Trophoblast cell (in vitro differentiated cells and primary cell): ENCODE measurements at regions not wholly inside any gene's neighbourhood (a gene's known extent, or its start where the extent isn't known, plus 50 kb on each side); places are given as distances from the start of the nearest gene placed in this dataset.

Source experiments
- DNase-seq, 2 donors: peaks; one replicate each; pipeline ENCODE4 v3.0.0-alpha.2; 2016
- H2AFZ ChIP-seq: 2 replicates; pipeline ENCODE4 v1.6.1; 2013; ENCODE audit warnings: low read length, moderate library complexity, mild to moderate bottlenecking; ENCODE audit not compliant: insufficient read depth, poor library complexity
- H2AK5ac ChIP-seq: 2 replicates; pipeline ENCODE4 v1.6.1; 2013; ENCODE audit warnings: mild to moderate bottlenecking, low read length
- H2BK120ac ChIP-seq: 2 replicates; pipeline ENCODE4 v1.6.1; 2013; ENCODE audit warnings: low read length, mild to moderate bottlenecking, moderate library complexity; ENCODE audit not compliant: insufficient read depth, poor library complexity
- H2BK12ac ChIP-seq: 2 replicates; pipeline ENCODE4 v1.6.1; 2013; ENCODE audit warnings: mild to moderate bottlenecking, low read length, moderate library complexity
- H2BK5ac ChIP-seq: 2 replicates; pipeline ENCODE4 v1.6.1; 2013; ENCODE audit warnings: low read length, low read depth, moderate library complexity, mild to moderate bottlenecking; ENCODE audit not compliant: poor library complexity
- H3K14ac ChIP-seq: 2 replicates; pipeline ENCODE4 v1.6.1; 2013; ENCODE audit warnings: mild to moderate bottlenecking, low read length
- H3K18ac ChIP-seq: 2 replicates; pipeline ENCODE4 v1.6.1; 2013; ENCODE audit warnings: mild to moderate bottlenecking, low read length
- H3K23ac ChIP-seq: 2 replicates; pipeline ENCODE4 v1.6.1; 2013; ENCODE audit warnings: low read length
- H3K27ac ChIP-seq: 2 replicates; pipeline ENCODE4 v1.5.1; 2013; ENCODE audit warnings: low read depth, mild to moderate bottlenecking, inconsistent platforms, low read length, moderate library complexity
- H3K27me3 ChIP-seq: 2 replicates; pipeline ENCODE4 v1.6.1; 2013; ENCODE audit warnings: inconsistent platforms, mild to moderate bottlenecking, low read length, moderate library complexity; ENCODE audit not compliant: insufficient read depth
- H3K36me3 ChIP-seq, 2 experiments: 1 replicate in 1 of 2; 2 replicates in 1 of 2; pipeline ENCODE4 v1.6.1; 2013; ENCODE audit warnings: low read length in 2 of 2, mild to moderate bottlenecking in 2 of 2, moderate library complexity in 1 of 2; ENCODE audit not compliant: insufficient read depth in 2 of 2, control insufficient read depth in 1 of 2
- H3K4ac ChIP-seq: 2 replicates; pipeline ENCODE4 v1.6.1; 2013; ENCODE audit warnings: low read depth, mild to moderate bottlenecking, low read length, moderate library complexity
- H3K4me1 ChIP-seq, 2 experiments: 1 replicate in 1 of 2; 2 replicates in 1 of 2; pipeline ENCODE4 v1.6.1; 2013; ENCODE audit warnings: low read length in 2 of 2, mild to moderate bottlenecking in 2 of 2, moderate library complexity in 1 of 2; ENCODE audit not compliant: insufficient read depth in 2 of 2, control insufficient read depth in 1 of 2
- H3K4me2 ChIP-seq: 2 replicates; pipeline ENCODE4 v1.6.1; 2013; ENCODE audit warnings: inconsistent platforms, mild to moderate bottlenecking, low read length, moderate library complexity
- H3K4me3 ChIP-seq: 2 replicates; pipeline ENCODE4 v1.5.1; 2013; ENCODE audit warnings: mild to moderate bottlenecking, low read depth, low read length, inconsistent platforms
- H3K79me1 ChIP-seq: one replicate; pipeline ENCODE4 v1.6.1; 2013; ENCODE audit warnings: low read length
- H3K79me2 ChIP-seq: 2 replicates; pipeline ENCODE4 v1.6.1; 2013; ENCODE audit warnings: low read length, mild to moderate bottlenecking; ENCODE audit not compliant: control insufficient read depth, insufficient read depth, poor library complexity
- H3K9ac ChIP-seq: 2 replicates; pipeline ENCODE4 v1.6.1; 2013; ENCODE audit warnings: mild to moderate bottlenecking, low read length
- H3K9me3 ChIP-seq: 2 replicates; pipeline ENCODE4 v1.6.1; 2013; ENCODE audit warnings: low read depth, mild to moderate bottlenecking, control low read depth, inconsistent platforms, low read length; ENCODE audit not compliant: insufficient read depth
- H4K12ac ChIP-seq: 2 replicates; pipeline ENCODE4 v1.6.1; 2013; ENCODE audit warnings: low read depth, mild to moderate bottlenecking, low read length, moderate library complexity
- H4K8ac ChIP-seq: 2 replicates; pipeline ENCODE4 v1.6.1; 2013; ENCODE audit warnings: low read depth, mild to moderate bottlenecking, low read length, moderate library complexity
- H4K91ac ChIP-seq: one replicate; pipeline ENCODE4 v1.6.1; 2013; ENCODE audit warnings: low read depth, mild to moderate bottlenecking, low read length, moderate library complexity
- WGBS: extraction: QIAGEN DNeasy Blood & Tissue Kit; methylation state at CpG from one replicate; pipeline ENCODE4 v1.1.7; 2013; ENCODE audit warnings: missing lambda C conversion rate; ENCODE audit not compliant: insufficient read length, insufficient coverage; ENCODE audit errors: extremely low coverage; 5-methylcytosine and 5-hydroxymethylcytosine counted together

GRCh38 chr9:116081435-116082115, 72.0 kb upstream of the PAPPA start:
- Histone ChIP-seq H3K18ac (no peak overlapping the region), H3K27me3 (no peaks in the 10 kb centered on the region), H2BK5ac (no peak overlapping the region), H3K9me3 (no peaks in the 10 kb centered on the region), H3K4me1 (no peaks in the 10 kb centered on the region), H4K12ac (no peak overlapping the region), H3K79me2 (no peaks in the 10 kb centered on the region), H2AFZ (no peak overlapping the region), H3K79me1 (no peaks in the 10 kb centered on the region), H3K27ac (no peak overlapping the region), H4K91ac (no peak overlapping the region), H4K8ac (no peak overlapping the region), H2AK5ac (no peak overlapping the region), H2BK12ac (no peak overlapping the region), H3K23ac (no peak overlapping the region), H3K4me2 (no peak overlapping the region), H2BK120ac (no peak overlapping the region), H3K36me3 (no peaks in the 10 kb centered on the region), H3K4ac (no peak overlapping the region), H3K9ac (no peak overlapping the region), H3K4me3 (no peak overlapping the region), H3K14ac (no peak overlapping the region)
- no peak for DNase-seq
- no CpG with 5 or more reads among the region's 2 CpGs for WGBS

GRCh38 chr9:116083837-116084236, 69.8 kb upstream of the PAPPA start:
- Histone ChIP-seq H3K4me3 (no peak overlapping the region), H2BK5ac (no peak overlapping the region), H2AFZ (no peak overlapping the region), H3K14ac (no peak overlapping the region), H3K27ac (no peak overlapping the region), H4K91ac (no peak overlapping the region), H2BK12ac (no peak overlapping the region), H2BK120ac (no peak overlapping the region), H3K4me2 (no peak overlapping the region), H3K79me1 (no peaks in the 10 kb centered on the region), H3K4ac (no peak overlapping the region), H3K36me3 (no peaks in the 10 kb centered on the region), H3K9me3 (no peaks in the 10 kb centered on the region), H3K9ac (no peak overlapping the region), H4K8ac (no peak overlapping the region), H2AK5ac (no peak overlapping the region), H3K23ac (no peak overlapping the region), H3K79me2 (no peaks in the 10 kb centered on the region), H3K4me1 (no peaks in the 10 kb centered on the region), H3K18ac (no peak overlapping the region), H4K12ac (no peak overlapping the region), H3K27me3 (no peaks in the 10 kb centered on the region)
- no CpG with 5 or more reads among the region's 2 CpGs for WGBS
- DNase-seq: no peak

GRCh38 chr9:116084497-116084896, 69.1 kb upstream of the PAPPA start:
- Histone ChIP-seq H3K4me2 (no peak overlapping the region), H3K4ac (no peak overlapping the region)
- no peak for DNase-seq

DNA sequence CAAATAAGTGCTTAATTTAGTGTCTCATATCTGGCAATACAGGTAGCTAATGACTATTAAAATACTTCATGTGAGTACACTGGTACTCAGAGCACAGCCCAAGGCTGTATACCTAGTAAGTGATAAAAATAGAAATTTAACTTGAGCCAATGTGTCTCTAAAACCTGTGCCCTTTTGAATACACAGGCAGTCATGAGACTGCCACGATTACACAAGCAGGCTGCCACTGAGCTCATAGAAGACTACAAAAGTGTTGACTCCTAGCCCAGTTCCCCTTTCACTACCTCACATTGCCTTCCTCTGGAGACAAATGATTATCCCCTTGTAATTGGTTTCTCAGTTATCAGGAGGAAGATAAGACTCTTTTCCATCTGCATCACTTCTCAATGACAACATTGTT, 66.3 kb upstream of the PAPPA start:
- Histone ChIP-seq H3K4me3 (no peak overlapping the region), H3K27ac (no peak overlapping the region), H3K4me2 (no peak overlapping the region), H2BK5ac (no peak overlapping the region), H2BK12ac (no peak overlapping the region), H3K14ac (no peak overlapping the region), H3K9ac (no peak overlapping the region), H3K23ac (no peak overlapping the region), H2AK5ac (no peak overlapping the region), H2AFZ (no peak overlapping the region), H3K4me1 (no peaks in the 10 kb centered on the region), H3K4ac (no peak overlapping the region), H3K27me3 (no peaks in the 10 kb centered on the region), H3K18ac (no peak overlapping the region), H4K12ac (no peak overlapping the region), H4K91ac (no peak overlapping the region), H2BK120ac (no peak overlapping the region), H4K8ac (no peak overlapping the region), H3K9me3 (peaks cover 2% of the 10 kb centered on the region), H3K36me3 (no peaks in the 10 kb centered on the region), H3K79me1 (no peaks in the 10 kb centered on the region), H3K79me2 (no peaks in the 10 kb centered on the region)
- WGBS: no CpG with 5 or more reads among the region's 1 CpG
- DNase-seq: no peak

More at GRCh38 chr9:116084497-116084896, 69.1 kb upstream of the PAPPA start:
- Histone ChIP-seq H3K23ac (no peak overlapping the region), H3K79me2 (no peaks in the 10 kb centered on the region), H3K9ac (no peak overlapping the region), H3K14ac (no peak overlapping the region), H3K4me1 (no peaks in the 10 kb centered on the region), H4K91ac (no peak overlapping the region), H2AFZ (no peak overlapping the region), H4K8ac (no peak overlapping the region), H2BK120ac (no peak overlapping the region), H2AK5ac (no peak overlapping the region), H3K9me3 (no peaks in the 10 kb centered on the region), H4K12ac (no peak overlapping the region), H3K27me3 (no peaks in the 10 kb centered on the region), H2BK5ac (no peak overlapping the region), H3K27ac (no peak overlapping the region), H2BK12ac (no peak overlapping the region), H3K4me3 (no peak overlapping the region), H3K18ac (no peak overlapping the region), H3K79me1 (no peaks in the 10 kb centered on the region), H3K36me3 (no peaks in the 10 kb centered on the region)
- WGBS: no CpG with 5 or more reads among the region's 1 CpG
